ENCODE measurements at regions not wholly inside any gene's neighbourhood (a gene's known extent, or its start where the extent isn't known, plus 50 kb on each side); places are given as distances from the start of the nearest gene placed in this dataset.

DNA sequence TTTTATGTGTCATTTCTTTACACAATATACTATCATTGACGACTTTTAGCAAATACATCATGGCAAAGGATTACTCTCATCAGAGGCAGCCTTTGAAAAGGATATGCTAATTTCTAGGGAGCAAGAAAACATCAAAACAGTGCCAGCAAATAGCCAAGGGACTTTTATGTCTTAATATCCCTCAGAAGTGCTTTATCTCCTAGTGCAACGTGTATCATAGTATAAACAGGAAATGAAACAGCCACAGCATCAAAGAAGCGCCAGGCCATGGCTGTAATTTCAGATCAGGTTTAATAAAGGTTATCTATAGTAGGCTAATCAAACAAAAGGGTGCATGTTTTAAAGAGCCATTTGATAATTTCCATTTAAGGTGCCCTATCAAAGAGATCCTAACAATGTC is 159.9 kb downstream of the AXIN2 start:
- H3K36me3 ChIP-seq (ENCODE audit: insufficient read depth in 1 of 2, low read depth in 1 of 2) = no peaks in the 10 kb centered on the region
- no peak overlapping the region for H3K27ac ChIP-seq
- TF ChIP-seq, protein P1, sequence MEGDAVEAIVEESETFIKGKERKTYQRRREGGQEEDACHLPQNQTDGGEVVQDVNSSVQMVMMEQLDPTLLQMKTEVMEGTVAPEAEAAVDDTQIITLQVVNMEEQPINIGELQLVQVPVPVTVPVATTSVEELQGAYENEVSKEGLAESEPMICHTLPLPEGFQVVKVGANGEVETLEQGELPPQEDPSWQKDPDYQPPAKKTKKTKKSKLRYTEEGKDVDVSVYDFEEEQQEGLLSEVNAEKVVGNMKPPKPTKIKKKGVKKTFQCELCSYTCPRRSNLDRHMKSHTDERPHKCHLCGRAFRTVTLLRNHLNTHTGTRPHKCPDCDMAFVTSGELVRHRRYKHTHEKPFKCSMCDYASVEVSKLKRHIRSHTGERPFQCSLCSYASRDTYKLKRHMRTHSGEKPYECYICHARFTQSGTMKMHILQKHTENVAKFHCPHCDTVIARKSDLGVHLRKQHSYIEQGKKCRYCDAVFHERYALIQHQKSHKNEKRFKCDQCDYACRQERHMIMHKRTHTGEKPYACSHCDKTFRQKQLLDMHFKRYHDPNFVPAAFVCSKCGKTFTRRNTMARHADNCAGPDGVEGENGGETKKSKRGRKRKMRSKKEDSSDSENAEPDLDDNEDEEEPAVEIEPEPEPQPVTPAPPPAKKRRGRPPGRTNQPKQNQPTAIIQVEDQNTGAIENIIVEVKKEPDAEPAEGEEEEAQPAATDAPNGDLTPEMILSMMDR (IDR thresholded peaks at IDR 0.05) = no peak
- 58 to 66% (median 65%) methylated on average over 3 of the region's 3 CpGs for WGBS, 3 donors
- H3K4me1 ChIP-seq = peaks cover 11% of the 10 kb centered on the region
- intact Hi-C loops (cut with DNase I) = no loop called here
- H3K9me3 ChIP-seq = no peaks in the 10 kb centered on the region
- H3K4me3 ChIP-seq = no peak overlapping the region
- ATAC-seq (no peak), DNase-seq (no peak)
- H3K27me3 ChIP-seq (ENCODE audit: insufficient read depth in 3 of 3, low read length in 2 of 3) = no peaks in the 10 kb centered on the region

DNA sequence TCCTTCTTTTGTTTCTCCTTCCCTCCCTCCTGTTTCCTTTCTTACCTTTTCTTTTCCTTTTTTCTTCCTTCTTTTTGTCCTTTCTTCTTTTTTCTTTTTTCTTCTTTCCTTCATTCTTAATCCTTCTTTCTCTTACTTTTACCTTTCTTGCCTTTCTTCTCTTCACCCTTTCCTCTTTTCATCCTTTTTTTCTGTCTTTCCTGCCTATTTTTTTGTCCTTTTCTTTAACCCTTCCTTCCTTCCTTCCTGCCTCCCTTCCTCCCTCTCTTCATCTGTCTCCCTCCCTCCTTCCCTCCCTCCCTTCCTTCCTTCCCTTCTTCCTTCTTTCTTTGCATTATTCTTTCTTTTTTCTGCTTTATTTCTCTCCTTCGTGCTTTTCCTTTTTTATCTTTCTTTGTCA is 160.7 kb downstream of the AXIN2 start:
- Histone ChIP-seq H3K27ac (no peak overlapping the region), H3K27me3 (ENCODE audit: insufficient read depth in 3 of 3, low read length in 2 of 3) (no peaks in the 10 kb centered on the region), H3K4me1 (peaks cover 2% of the 10 kb centered on the region), H3K4me3 (no peak overlapping the region), H3K9me3 (no peaks in the 10 kb centered on the region), H3K36me3 (ENCODE audit: insufficient read depth in 1 of 2, low read depth in 1 of 2) (no peaks in the 10 kb centered on the region)
- TF ChIP-seq, protein P1 (IDR thresholded peaks at IDR 0.05) = no peak
- WGBS, 3 donors = 83 to 97% (median 88%) methylated on average over 1 of the region's 1 CpG
- intact Hi-C loops (cut with DNase I) = no loop called here
- ATAC-seq (no peak), DNase-seq (no peak)

DNA sequence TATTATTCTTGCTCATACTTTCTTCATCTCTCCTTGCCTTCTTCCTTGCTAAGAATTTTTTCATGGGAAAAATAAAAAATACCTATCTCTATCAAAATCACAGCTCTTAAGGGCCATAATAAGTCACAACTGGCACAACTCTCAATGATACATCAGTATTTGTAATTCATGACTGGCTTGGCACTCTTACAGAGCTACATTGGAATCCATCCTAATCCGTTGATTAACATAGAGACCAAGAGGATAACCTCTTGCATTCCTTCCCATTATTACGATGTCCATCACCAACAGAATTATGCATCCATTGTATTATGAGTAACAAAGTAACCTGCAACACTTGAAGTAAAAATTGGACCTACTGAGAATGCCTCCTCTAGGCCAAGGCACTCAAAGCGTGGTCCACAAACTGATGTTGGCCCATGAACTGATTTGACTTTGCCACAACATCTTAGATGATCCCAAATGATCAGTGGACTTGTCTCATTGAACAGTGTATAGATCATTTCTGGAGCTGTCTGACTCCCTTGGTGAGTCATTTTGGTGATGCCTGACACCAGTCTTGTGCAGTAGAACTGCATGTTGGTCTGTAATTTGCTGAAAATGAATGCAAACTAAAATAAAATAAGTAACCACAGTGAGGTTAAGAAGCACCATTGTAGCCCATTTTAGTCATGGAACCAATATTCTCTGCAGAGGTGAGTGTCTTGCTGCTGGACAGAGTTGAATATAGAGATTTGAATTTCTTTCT is 163.2 kb downstream of the AXIN2 start:
- no peaks in the 10 kb centered on the region for H3K36me3 ChIP-seq (ENCODE audit: insufficient read depth in 1 of 2, low read depth in 1 of 2)
- TF ChIP-seq, protein P1 (IDR thresholded peaks at IDR 0.05) = no peak
- no peaks in the 10 kb centered on the region for H3K9me3 ChIP-seq
- no peaks in the 10 kb centered on the region for H3K27me3 ChIP-seq (ENCODE audit: insufficient read depth in 3 of 3, low read length in 2 of 3)
- peaks cover 12% of the 10 kb centered on the region for H3K4me1 ChIP-seq
- intact Hi-C loops (cut with DNase I) = no loop called here
- H3K27ac ChIP-seq = no peak overlapping the region
- ATAC-seq (no peak), DNase-seq (no peak)
- no peak overlapping the region for H3K4me3 ChIP-seq
- 48 to 66% (median 53%) methylated on average over 3 of the region's 3 CpGs for WGBS, 3 donors

DNA sequence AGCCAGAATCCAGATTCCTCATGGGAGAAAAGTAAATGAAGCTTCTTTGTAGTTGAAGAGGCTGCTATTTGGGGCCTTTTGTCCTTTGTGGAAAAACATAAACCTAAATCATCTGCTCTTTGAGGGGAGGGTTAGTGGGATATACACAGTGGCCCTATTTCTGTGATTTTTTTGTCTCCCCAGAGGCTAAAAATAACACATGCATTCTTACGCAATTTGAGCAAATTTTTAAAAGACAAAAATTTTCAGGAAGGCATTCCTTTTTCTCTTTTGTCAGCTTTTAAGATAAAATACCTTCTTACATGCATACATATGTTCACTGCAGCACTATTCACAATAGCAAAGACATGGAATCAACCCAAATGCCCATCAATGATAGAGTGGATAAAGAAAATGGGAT is 165.5 kb downstream of the AXIN2 start:
- intact Hi-C loops (cut with DNase I) = no loop called here
- DNase-seq (no peak), ATAC-seq (no peak)
- WGBS, 3 donors = 87 to 97% (median 93%) methylated on average over 1 of the region's 1 CpG
- TF ChIP-seq, protein P1 (IDR thresholded peaks at IDR 0.05) = no peak
- Histone ChIP-seq H3K4me3 (no peak overlapping the region), H3K9me3 (no peaks in the 10 kb centered on the region), H3K4me1 (peaks cover 12% of the 10 kb centered on the region), H3K36me3 (ENCODE audit: insufficient read depth in 1 of 2, low read depth in 1 of 2) (no peaks in the 10 kb centered on the region), H3K27ac (no peak overlapping the region), H3K27me3 (ENCODE audit: insufficient read depth in 3 of 3, low read length in 2 of 3) (no peaks in the 10 kb centered on the region)
